Stimulated activated naive CD8-positive, alpha-beta T cell treated with anti-CD3 and anti-CD28 coated beads, Interleukin-15, Interleukin-2, amounts not matched to agents 100 ng/mL and 50 ng/mL, for 24 hours (primary cell): ENCODE measurements at regions not wholly inside any gene's neighbourhood (a gene's known extent, or its start where the extent isn't known, plus 50 kb on each side); places are given as distances from the start of the nearest gene placed in this dataset.
"Not testable (repeated sequence)": the region's sequence is repeated elsewhere in the genome, so short reads cannot be mapped to it uniquely, and the experiment has no call there.

Experiments used
- H3K27ac Mint-ChIP-seq: one replicate; pipeline ENCODE4 v1.8.0; 2021; ENCODE audit warnings: mild to moderate bottlenecking, mixed read lengths
- H3K27me3 Mint-ChIP-seq: one replicate; pipeline ENCODE4 v1.8.0; 2021; ENCODE audit warnings: mixed read lengths
- H3K36me3 Mint-ChIP-seq: one replicate; pipeline ENCODE4 v1.8.0; 2021; ENCODE audit warnings: low read depth, mixed read lengths
- H3K4me1 Mint-ChIP-seq: one replicate; pipeline ENCODE4 v1.8.0; 2021; ENCODE audit warnings: low read depth, mixed read lengths
- H3K4me3 Mint-ChIP-seq: one replicate; pipeline ENCODE4 v1.8.0; 2021; ENCODE audit warnings: mild to moderate bottlenecking, mixed read lengths
- H3K9me3 Mint-ChIP-seq: one replicate; pipeline ENCODE4 v1.8.0; 2021; ENCODE audit warnings: mixed read lengths

DNA sequence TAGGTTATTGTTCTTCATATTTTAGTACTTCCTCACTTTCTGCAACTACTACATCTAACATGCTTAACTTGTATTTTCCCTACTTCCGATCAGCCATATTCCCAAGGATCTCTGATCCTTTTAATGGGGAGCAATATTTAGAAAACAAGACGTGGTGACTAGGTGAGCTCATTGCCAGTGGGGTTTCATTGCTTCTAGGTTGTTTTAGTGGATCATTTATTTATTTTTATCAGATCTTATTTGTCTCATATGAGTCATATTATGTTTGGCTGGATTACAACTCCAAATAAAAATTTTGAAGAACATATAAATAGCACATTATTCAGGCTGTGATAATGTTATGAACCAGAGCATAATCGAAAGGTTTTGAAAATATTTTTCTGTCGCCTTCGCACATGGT is 480.9 kb upstream of the TMEFF2 start:
- Mint-ChIP-seq H3K9me3 (peaks cover 11% of the 10 kb centered on the region), H3K27ac (no peak overlapping the region), H3K4me1 (no peaks in the 10 kb centered on the region), H3K27me3 (no peaks in the 10 kb centered on the region), H3K36me3 (no peaks in the 10 kb centered on the region), H3K4me3 (no peak overlapping the region)

DNA sequence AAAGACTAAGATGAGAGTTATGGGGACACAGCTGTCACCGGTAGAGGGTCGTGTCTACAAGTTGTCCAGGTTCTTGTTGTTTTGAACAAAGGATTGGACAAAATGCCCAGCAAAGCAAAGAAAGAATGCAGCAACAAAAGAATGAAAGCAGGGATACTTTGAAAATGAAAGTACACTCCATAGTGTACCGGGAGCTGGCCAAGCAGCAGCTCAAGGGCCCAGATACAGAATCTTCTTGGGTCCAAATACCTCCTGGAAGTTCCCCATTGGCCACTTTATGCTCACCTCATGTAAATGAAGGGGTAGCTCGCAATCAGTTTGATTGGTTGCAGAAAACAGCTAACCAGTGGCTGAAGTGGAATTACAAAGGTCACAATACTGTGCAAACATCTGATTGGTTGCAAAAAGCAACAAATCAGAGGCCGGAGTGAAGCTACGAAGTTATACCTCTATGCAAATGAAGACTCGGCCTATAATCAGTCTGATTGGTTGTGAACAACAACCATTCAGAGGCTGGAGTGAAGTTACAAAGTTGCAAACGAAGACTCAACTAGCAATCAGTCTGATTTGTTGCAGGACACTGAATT is 474.9 kb upstream of the TMEFF2 start:
- Mint-ChIP-seq H3K4me1 (no peaks in the 10 kb centered on the region), H3K36me3 (no peaks in the 10 kb centered on the region), H3K4me3 (no peak overlapping the region), H3K27me3 (no peaks in the 10 kb centered on the region), H3K27ac (no peak overlapping the region), H3K9me3 (peaks cover 8% of the 10 kb centered on the region)

DNA sequence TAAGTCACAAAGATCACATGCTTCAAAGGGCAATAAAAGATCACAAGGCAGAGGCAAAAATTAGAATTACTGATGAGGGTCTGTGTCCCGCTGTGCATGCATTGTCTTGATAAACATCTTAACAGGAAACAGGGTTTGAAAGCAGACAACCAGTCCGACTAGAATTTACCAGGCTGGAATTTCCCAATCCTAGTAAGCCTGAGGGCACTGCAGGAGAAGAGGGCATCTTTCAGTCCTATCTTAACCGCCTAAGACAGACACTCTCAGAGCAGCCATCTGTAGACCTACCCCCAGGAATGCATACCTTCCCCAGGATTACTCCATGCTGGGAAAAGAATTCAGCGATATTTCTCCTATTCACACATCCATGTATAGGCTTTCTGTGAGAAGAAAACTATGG is 465.8 kb upstream of the TMEFF2 start:
- H3K27ac Mint-ChIP-seq, H3K36me3 Mint-ChIP-seq, H3K4me3 Mint-ChIP-seq, H3K9me3 Mint-ChIP-seq, H3K4me1 Mint-ChIP-seq, H3K27me3 Mint-ChIP-seq: not testable (repeated sequence)

DNA sequence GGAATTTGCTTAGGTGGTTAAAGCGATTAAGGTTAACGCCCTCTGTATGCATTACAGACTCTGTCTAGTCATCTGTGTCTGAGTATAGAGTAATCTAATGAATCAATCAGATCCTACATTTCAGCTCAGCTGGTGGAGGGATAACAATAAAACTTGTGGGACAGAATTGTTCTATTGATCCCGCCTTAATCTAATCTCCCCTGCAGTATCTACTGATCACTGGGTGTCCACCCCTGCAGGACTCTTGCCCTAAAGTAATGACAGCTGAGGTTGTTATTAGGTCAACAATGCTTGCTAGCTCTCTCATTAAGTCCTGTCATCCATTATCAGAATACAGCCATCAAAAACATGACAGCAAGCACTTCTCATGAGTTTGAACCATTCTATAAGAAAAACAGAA is 462.6 kb upstream of the TMEFF2 start:
- Mint-ChIP-seq H3K4me1 (no peaks in the 10 kb centered on the region), H3K27ac (no peak overlapping the region), H3K36me3 (no peaks in the 10 kb centered on the region), H3K27me3 (no peaks in the 10 kb centered on the region), H3K9me3 (peaks cover 12% of the 10 kb centered on the region), H3K4me3 (no peak overlapping the region)

DNA sequence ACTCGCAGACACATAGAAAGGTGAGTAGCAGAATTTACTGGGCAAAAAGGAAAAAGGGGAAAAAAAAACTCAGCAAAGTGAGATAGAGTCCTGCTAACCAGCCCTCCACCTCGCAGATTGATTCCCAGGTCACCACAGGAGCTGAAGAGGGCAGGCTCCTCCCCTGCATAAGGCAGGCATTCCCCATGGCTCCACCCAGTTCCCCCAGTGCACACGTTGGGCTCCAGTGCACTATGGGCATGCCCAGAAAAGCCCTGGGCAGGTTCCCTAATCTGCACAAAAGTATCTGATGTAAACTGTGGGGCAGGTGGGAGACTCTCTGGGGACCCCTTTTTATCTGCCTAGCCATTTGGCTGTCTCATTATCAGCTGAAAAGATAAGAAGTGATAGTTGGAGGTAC is 461.2 kb upstream of the TMEFF2 start:
- Mint-ChIP-seq H3K4me3 (no peak overlapping the region), H3K27ac (no peak overlapping the region), H3K4me1 (no peaks in the 10 kb centered on the region), H3K27me3 (no peaks in the 10 kb centered on the region), H3K36me3 (no peaks in the 10 kb centered on the region), H3K9me3 (peaks cover 12% of the 10 kb centered on the region)

DNA sequence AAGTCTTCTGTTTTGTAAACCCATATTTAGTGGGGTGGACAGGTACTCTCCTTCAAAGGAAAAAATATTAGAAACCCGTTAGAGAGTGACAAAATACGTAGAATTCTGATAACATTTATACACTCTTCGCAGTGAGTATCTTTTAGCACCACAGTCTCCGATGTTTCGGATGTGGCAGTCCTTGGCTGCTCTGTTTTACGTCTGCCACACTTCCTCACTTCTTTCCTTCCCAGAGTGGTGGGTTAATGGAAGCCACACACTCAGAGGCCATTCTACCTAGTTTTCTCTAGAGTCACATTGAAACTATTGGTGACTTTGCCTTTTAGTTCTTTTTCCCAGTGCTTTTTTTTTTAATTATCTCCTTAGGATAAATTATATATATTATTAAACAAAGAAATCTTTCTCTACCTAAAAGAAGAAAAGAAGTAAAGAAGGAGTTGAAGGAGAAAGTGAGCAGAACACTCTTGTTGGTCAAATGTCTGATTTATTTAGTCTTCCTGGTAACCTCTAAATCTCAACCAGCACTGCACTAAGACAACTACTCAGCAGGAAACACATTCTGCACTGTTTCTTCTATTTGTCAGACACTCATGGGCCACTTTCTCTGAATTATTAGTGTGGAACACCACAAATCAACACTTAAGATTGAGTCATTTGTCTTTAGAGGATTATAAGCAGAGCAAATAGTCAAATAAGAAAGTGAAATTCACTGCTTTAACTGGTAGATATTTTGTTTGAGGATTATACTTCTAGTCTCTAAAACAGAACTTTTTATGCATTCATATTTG is 451.3 kb upstream of the TMEFF2 start:
- Mint-ChIP-seq H3K36me3 (no peaks in the 10 kb centered on the region), H3K27me3 (no peaks in the 10 kb centered on the region), H3K9me3 (no peaks in the 10 kb centered on the region), H3K4me1 (no peaks in the 10 kb centered on the region), H3K27ac (no peak overlapping the region), H3K4me3 (no peak overlapping the region)

DNA sequence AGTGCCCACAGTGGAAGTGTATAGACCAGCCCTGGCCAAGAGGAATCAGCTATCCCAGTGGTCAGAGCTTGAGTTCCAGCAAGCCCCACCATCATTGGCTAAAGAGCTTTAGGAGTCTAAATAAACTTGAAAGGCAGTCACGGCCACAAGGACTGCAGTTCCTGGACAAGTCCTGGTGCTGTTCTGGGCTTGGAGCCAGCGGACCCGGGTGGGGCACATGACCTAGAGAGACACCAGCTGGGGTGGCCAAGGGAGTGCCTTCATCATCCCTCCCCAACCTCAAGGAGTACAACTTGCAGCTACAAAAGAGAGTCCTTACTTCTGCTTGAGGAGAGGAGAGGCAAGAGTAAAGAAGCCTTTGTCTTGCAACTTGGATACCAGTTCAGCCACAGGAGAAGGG is 439.8 kb upstream of the TMEFF2 start:
- Mint-ChIP-seq H3K4me1 (no peaks in the 10 kb centered on the region), H3K4me3 (no peak overlapping the region), H3K9me3 (peaks cover 9% of the 10 kb centered on the region), H3K36me3 (no peaks in the 10 kb centered on the region), H3K27ac (no peak overlapping the region), H3K27me3 (no peaks in the 10 kb centered on the region)

DNA sequence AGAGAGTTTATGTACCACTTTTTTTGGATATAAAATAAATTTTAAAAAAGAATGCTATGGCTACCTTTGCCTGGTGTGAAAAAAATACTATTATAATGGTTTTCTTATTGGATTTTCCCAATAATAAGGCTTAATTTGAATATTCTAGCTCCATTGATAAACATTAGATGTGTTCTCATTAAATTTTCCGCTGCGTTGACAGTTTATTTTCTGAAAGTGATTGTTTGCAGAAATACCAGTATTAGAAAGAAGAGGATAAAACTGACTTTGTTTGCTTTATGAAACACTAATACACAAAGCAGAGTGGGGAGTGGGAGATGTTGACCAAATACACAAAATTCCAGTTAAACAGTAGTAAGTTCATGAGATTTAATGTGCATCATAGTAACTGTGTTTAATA is 433.3 kb upstream of the TMEFF2 start:
- no peak overlapping the region for H3K4me3 Mint-ChIP-seq
- H3K4me1 Mint-ChIP-seq, result no peaks in the 10 kb centered on the region
- no peaks in the 10 kb centered on the region for H3K36me3 Mint-ChIP-seq
- H3K9me3 Mint-ChIP-seq, result no peaks in the 10 kb centered on the region
- no peaks in the 10 kb centered on the region for H3K27me3 Mint-ChIP-seq
- no peak overlapping the region for H3K27ac Mint-ChIP-seq

DNA sequence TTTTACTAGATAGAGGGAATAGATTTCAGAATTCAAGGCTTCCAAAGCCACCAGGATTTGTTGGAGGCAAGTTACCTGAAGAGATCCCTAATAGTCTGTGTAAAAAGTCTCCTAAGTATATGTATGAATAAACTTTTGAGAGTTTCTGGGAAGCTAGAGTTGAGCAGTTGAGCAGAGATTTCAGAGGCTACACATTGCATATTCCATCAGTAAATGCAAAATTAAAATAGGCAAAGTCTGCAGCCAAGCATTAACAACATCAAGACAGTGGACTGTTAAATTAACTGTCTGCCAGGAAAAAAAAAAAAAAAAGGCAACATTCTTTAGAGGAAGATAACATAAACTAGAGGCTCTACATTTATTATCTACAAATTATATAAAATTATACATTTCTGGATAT is 420.4 kb upstream of the TMEFF2 start:
- Mint-ChIP-seq H3K27ac (no peak overlapping the region), H3K9me3 (no peaks in the 10 kb centered on the region), H3K36me3 (no peaks in the 10 kb centered on the region), H3K4me1 (no peaks in the 10 kb centered on the region), H3K4me3 (no peak overlapping the region), H3K27me3 (no peaks in the 10 kb centered on the region)

DNA sequence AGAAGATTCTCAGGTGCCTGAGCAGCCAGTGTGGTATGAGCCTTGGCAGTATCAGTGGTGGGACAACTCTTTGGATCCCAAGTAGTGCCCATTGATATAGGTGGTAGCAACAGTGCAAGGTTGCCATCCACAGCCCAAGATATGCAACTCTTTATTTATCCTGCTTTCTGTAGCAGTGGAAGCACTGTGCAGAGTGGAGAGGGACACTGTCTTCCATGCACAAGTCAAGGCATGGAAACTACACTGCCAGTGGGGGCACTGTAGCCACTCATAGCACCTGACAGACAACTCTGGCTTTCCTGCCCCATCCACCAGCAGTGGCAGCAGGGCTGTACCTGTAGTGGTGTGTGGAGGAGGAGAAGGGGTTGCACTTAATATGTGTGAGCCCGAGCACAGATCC is 409.6 kb upstream of the TMEFF2 start:
- no peak overlapping the region for H3K27ac Mint-ChIP-seq
- no peaks in the 10 kb centered on the region for H3K27me3 Mint-ChIP-seq
- H3K4me1 Mint-ChIP-seq, result no peaks in the 10 kb centered on the region
- no peak overlapping the region for H3K4me3 Mint-ChIP-seq
- H3K9me3 Mint-ChIP-seq, result peaks cover 6% of the 10 kb centered on the region
- H3K36me3 Mint-ChIP-seq, result no peaks in the 10 kb centered on the region

DNA sequence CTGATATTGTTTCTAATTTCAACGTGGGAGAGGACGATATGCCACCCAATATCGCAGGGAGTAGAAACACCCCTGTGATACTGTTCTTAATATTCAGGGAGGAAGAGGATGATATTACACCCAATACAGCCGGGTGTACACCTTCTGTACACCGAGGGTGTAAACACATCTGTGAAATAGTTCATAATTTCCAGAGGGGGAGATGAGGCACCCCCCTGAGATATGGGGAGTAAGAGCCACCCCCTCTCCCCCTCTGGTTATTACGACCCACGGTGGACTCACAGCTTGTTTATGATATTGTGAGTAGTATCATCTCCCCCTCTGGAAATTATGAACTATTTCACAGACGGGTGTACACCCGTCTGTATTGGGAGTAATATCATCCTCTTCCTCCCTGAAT is 403.9 kb upstream of the TMEFF2 start:
- H3K4me1 Mint-ChIP-seq, H3K9me3 Mint-ChIP-seq, H3K4me3 Mint-ChIP-seq, H3K27ac Mint-ChIP-seq, H3K36me3 Mint-ChIP-seq, H3K27me3 Mint-ChIP-seq: not testable (repeated sequence)

DNA sequence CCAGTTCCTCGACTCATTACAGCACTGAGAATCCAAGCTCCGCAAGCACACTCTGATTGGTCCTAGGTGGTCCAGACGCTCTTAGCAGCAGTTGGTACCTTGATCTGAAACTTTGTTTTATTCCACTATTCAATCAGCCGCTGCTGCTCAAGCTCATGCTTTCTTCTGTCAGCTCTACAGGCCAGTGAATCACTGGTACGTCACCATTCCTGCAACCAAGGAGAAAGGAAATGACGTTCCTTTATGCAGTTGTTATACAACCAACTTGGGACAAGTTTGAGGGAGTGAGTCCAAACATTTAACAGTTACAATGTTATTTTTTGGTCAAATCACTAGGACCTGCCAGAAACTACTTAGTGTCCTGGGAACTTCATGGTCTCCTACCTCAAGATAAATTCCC is 398.8 kb upstream of the TMEFF2 start:
- H3K27ac Mint-ChIP-seq, result no peak overlapping the region
- no peak overlapping the region for H3K4me3 Mint-ChIP-seq
- no peaks in the 10 kb centered on the region for H3K27me3 Mint-ChIP-seq
- H3K4me1 Mint-ChIP-seq, result no peaks in the 10 kb centered on the region
- H3K36me3 Mint-ChIP-seq, result no peaks in the 10 kb centered on the region
- no peaks in the 10 kb centered on the region for H3K9me3 Mint-ChIP-seq

DNA sequence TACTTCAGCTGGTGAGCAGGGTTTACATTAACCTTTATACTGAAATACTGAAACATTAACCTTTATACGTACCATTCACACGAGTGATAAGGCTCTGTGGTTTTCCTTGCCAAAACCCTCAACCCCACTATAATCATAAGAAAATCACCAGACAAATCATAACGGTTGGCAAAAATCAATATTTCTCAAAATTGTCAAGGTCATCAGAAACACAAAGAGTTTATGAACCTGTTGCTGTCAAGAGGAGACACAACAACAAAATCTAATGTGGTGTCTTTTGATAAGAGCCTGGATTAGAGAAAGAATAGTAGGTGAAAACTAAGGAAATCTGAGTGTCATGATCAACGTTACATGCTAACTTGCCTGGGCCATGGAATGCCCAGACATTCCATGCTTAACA is 396.9 kb upstream of the TMEFF2 start:
- H3K27me3 Mint-ChIP-seq, result no peaks in the 10 kb centered on the region
- H3K27ac Mint-ChIP-seq, result no peak overlapping the region
- H3K9me3 Mint-ChIP-seq, result no peaks in the 10 kb centered on the region
- H3K4me3 Mint-ChIP-seq, result no peak overlapping the region
- no peaks in the 10 kb centered on the region for H3K4me1 Mint-ChIP-seq
- H3K36me3 Mint-ChIP-seq, result no peaks in the 10 kb centered on the region

DNA sequence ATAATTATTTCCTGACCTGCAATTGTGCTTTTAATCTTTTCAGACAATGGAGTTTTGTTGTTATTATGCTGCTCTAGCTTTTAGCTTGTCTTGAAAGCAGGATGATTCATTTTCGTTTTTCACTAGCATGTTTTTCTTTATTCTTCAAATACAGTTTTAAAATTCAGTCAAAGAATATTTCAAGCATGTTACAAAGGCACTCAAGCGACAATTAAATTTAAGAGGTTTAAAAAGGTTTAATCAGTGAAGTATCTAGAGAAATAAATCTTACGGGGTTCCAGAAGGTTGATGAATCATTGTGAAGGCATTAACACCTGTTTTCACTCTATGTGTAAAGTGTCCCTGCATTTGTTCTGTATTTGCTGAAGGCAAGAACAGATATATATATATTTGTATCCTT is 390.7 kb upstream of the TMEFF2 start:
- no peaks in the 10 kb centered on the region for H3K27me3 Mint-ChIP-seq
- H3K4me1 Mint-ChIP-seq, result no peaks in the 10 kb centered on the region
- no peaks in the 10 kb centered on the region for H3K9me3 Mint-ChIP-seq
- no peak overlapping the region for H3K27ac Mint-ChIP-seq
- H3K4me3 Mint-ChIP-seq, result no peak overlapping the region
- no peaks in the 10 kb centered on the region for H3K36me3 Mint-ChIP-seq

DNA sequence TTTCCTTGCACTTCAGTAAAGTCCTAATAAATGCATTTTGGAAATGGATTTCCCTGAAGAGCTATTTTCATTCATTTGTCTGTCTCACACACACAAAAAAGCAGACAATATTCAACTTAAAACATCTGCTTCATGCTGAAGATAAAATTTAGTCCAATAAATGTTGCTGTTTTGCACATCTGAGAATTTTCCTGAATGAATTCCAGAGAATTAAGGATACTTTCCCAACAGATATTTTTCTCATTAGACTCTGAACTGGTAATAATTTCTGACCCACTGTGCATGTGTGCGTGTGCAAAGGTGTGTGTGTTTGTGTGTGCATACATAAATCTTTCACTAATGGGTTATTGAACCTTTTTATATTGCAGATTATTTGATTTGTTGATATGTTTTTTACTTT is 390.2 kb upstream of the TMEFF2 start:
- H3K4me1 Mint-ChIP-seq, result no peaks in the 10 kb centered on the region
- no peak overlapping the region for H3K4me3 Mint-ChIP-seq
- no peaks in the 10 kb centered on the region for H3K27me3 Mint-ChIP-seq
- H3K27ac Mint-ChIP-seq, result no peak overlapping the region
- no peaks in the 10 kb centered on the region for H3K36me3 Mint-ChIP-seq
- H3K9me3 Mint-ChIP-seq, result peaks cover 2% of the 10 kb centered on the region
